ENCODE measurements at regions not wholly inside any gene's neighbourhood (a gene's known extent, or its start where the extent isn't known, plus 50 kb on each side); places are given as distances from the start of the nearest gene placed in this dataset.

- H3K36me3 ChIP-seq: no peaks in the 10 kb centered on the region
- TF ChIP-seq POLR2A (IDR thresholded peaks at IDR 0.05): no peak
- TF ChIP-seq, protein P1, sequence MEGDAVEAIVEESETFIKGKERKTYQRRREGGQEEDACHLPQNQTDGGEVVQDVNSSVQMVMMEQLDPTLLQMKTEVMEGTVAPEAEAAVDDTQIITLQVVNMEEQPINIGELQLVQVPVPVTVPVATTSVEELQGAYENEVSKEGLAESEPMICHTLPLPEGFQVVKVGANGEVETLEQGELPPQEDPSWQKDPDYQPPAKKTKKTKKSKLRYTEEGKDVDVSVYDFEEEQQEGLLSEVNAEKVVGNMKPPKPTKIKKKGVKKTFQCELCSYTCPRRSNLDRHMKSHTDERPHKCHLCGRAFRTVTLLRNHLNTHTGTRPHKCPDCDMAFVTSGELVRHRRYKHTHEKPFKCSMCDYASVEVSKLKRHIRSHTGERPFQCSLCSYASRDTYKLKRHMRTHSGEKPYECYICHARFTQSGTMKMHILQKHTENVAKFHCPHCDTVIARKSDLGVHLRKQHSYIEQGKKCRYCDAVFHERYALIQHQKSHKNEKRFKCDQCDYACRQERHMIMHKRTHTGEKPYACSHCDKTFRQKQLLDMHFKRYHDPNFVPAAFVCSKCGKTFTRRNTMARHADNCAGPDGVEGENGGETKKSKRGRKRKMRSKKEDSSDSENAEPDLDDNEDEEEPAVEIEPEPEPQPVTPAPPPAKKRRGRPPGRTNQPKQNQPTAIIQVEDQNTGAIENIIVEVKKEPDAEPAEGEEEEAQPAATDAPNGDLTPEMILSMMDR (IDR thresholded peaks at IDR 0.05): no peak
- no peak overlapping the region for H3K27ac ChIP-seq
- intact Hi-C loops (cut with DNase I; ENCODE audit: low total_unique reads): no loop called here
- no peaks in the 10 kb centered on the region for H3K9me3 ChIP-seq
- DNase-seq: no peak
- no peaks in the 10 kb centered on the region for H3K4me1 ChIP-seq
- no peak overlapping the region for H3K4me3 ChIP-seq
- H3K27me3 ChIP-seq: no peaks in the 10 kb centered on the region
Measured at GRCh38 chr15:96172417-96172816, 158.1 kb upstream of the NR2F2 start.

- Histone ChIP-seq H3K27me3 (no peaks in the 10 kb centered on the region), H3K4me1 (peaks cover 0 to 10% of the 10 kb centered on the region in 2 donors), H3K4me3 (no peak overlapping the region), H3K36me3 (no peaks in the 10 kb centered on the region), H3K9me3 (no peaks in the 10 kb centered on the region), H3K27ac (no peak overlapping the region)
- TF ChIP-seq POLR2A (IDR thresholded peaks at IDR 0.05): no peak
- TF ChIP-seq, protein P1 (IDR thresholded peaks at IDR 0.05): no peak
- DNase-seq: no peak
- intact Hi-C loops (cut with DNase I; ENCODE audit: low total_unique reads): no loop called here
Measured at GRCh38 chr15:96176831-96177230, 153.7 kb upstream of the NR2F2 start.

GRCh38 chr15:96177279-96177678 lies 153.2 kb upstream of the NR2F2 start:
- no peak overlapping the region for H3K27ac ChIP-seq

DNA sequence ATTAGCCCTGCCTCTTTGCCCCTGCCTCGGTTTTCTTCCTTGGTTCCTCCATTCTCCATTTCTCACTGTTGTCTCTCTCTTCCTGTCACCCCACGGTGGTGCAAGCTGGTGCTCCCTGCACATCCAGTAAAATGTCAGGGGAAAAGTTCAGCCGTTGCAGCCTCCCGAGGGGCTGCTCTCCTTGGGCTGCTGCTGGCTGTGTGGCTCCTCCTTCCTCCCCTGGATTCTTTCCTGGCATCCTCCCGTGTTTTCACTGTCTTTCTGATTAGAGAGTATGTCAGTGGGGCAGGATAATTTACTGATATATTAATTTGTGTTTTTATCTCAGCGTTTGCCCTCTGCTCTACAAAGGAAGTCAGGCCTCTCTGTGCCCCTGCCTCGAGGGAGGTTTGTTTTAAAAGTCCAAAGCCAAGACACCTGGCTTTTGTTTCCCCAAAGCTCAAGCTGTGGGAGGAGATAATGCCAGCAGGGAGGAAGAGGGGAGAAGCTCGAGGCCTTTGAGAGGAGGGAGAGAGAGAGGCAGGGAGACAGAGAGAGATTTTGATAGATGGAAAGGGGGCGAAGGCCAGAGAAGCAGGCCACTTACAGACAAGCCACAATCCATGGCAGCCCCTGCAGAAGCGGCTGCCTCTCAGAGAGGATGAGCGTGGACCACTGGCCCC lies 150.3 kb upstream of the NR2F2 start:
- TF ChIP-seq POLR2A (IDR thresholded peaks at IDR 0.05): no peak
- TF ChIP-seq, protein P1 (IDR thresholded peaks at IDR 0.05): no peak
- DNase-seq: peak; percentile 37 to 49
- H3K4me1 ChIP-seq: peaks cover 0 to 10% of the 10 kb centered on the region in 2 donors
- no peak overlapping the region for H3K4me3 ChIP-seq
- H3K27me3 ChIP-seq: no peaks in the 10 kb centered on the region
- H3K36me3 ChIP-seq: no peaks in the 10 kb centered on the region
- no peaks in the 10 kb centered on the region for H3K9me3 ChIP-seq
- intact Hi-C loops (cut with DNase I; ENCODE audit: low total_unique reads): loop anchor here (10.0 kb wide), 1 partner anchor 145 kb away; no protein-coding TSS in a partner anchor
- H3K27ac ChIP-seq: peak overlapping the region; percentile 86 to 88

More at GRCh38 chr15:96177279-96177678, 153.2 kb upstream of the NR2F2 start:
- Histone ChIP-seq H3K27me3 (no peaks in the 10 kb centered on the region), H3K9me3 (no peaks in the 10 kb centered on the region), H3K4me1 (peaks cover 0 to 10% of the 10 kb centered on the region in 2 donors), H3K36me3 (no peaks in the 10 kb centered on the region), H3K4me3 (no peak overlapping the region)
- intact Hi-C loops (cut with DNase I; ENCODE audit: low total_unique reads): no loop called here
- no peak for TF ChIP-seq POLR2A (IDR thresholded peaks at IDR 0.05)
- TF ChIP-seq, protein P1 (IDR thresholded peaks at IDR 0.05): no peak
- DNase-seq: no peak

- peak overlapping the region; percentile 86 to 88 for H3K27ac ChIP-seq
- no peaks in the 10 kb centered on the region for H3K27me3 ChIP-seq
- no peak for DNase-seq
- no peak overlapping the region for H3K4me3 ChIP-seq
- no peaks in the 10 kb centered on the region for H3K9me3 ChIP-seq
- no peaks in the 10 kb centered on the region for H3K36me3 ChIP-seq
- TF ChIP-seq POLR2A (IDR thresholded peaks at IDR 0.05): no peak
- TF ChIP-seq, protein P1 (IDR thresholded peaks at IDR 0.05): no peak
- H3K4me1 ChIP-seq: peaks cover 0 to 10% of the 10 kb centered on the region in 2 donors
- intact Hi-C loops (cut with DNase I; ENCODE audit: low total_unique reads): loop anchor here (10.0 kb wide), 1 partner anchor 144 kb away; no protein-coding TSS in a partner anchor
Measured at GRCh38 chr15:96181217-96181616, 149.3 kb upstream of the NR2F2 start.

All from uterus (tissue), 3 donors.